ENCODE measurements at regions not wholly inside any gene's neighbourhood (a gene's known extent, or its start where the extent isn't known, plus 50 kb on each side); places are given as distances from the start of the nearest gene placed in this dataset.

DNA sequence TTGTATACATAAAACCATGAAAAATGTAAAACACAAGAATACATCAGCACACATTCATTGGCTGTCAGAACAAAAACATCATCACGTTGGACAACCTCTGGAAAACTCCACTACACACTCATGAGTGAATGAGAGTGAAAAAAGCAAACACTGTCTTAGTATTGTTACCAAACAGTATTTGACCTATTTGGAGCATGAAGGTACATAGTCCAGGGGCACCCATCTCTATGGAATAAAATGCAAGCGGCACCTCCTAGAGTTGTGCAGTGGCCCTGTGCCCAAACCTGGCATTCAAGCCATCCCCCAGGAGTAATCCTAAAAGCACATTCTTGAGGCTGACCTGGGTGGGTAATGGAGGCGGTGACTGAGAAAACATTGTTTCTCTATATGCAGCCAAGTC is 67.0 kb upstream of the SOD1 start (continued):
- TF ChIP-seq U2AF1 (optimal IDR thresholded peaks at IDR 0.05; ENCODE audit: low read depth, low read length) (no peak), ZNF347 (CRISPR knock-in tag; IDR thresholded peaks at IDR 0.05; ENCODE audit: low read depth) (no peak), STAT5A (IDR thresholded peaks at IDR 0.05; ENCODE audit: borderline replicate concordance, low read length) (no peak)

DNA sequence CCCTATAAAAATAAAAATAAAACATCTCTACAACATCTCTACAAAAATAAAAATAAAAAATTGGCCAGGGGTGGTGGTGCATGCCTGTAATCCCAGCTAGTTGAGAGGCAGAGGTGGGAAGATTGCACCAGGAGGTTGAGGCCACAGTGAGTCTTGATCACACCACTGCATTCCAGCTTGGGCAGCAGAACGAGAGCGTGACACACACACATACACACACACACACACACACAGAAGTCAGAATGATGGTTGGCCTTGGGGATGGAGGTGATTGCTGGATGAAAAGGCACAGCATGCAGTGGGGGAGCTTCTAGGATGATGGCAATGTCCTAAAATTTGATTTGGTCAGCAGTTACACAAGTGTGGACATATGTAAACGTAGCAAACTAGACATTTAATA is 69.7 kb upstream of the SOD1 start:
- in situ Hi-C loops (cut with MboI) (no loop called here), intact Hi-C loops (cut with micrococcal nuclease) (loop anchor here (10.0 kb wide), 1 partner anchor 245 kb away; the partner anchor contains the start of gene TIAM1)
- 0% methylated on average over 3 of the region's 3 CpGs for WGBS (ENCODE audit: insufficient coverage, low coverage, missing lambda C conversion rate)
- peaks cover 11 to 16% of the 10 kb centered on the region in 2 experiments; a peak in 4 of 5 replicates for H3K27me3 ChIP-seq (ENCODE audit: control insufficient read depth in 2 of 2, insufficient read depth in 2 of 2, low read length in 2 of 2)
- DNase-seq (ENCODE audit: extremely low read depth in 1 of 4, low spot score in 3 of 4) = no peak
- no peak overlapping the region for H3K4me3 ChIP-seq
- no peak for FAIRE-seq
- ATAC-seq = no peak
- H3K4me1 ChIP-seq (replicated peaks in 1 of 2; ENCODE audit: control insufficient read depth in 2 of 2, insufficient read depth in 2 of 2, low read length in 2 of 2) = no peaks in the 10 kb centered on the region
- BruUV-seq (replicated peaks) = no TSS peak
- H4K20me1 ChIP-seq (replicated peaks; ENCODE audit: control insufficient read depth, insufficient read depth, low read length) = no peaks in the 10 kb centered on the region
- H3K27ac ChIP-seq (ENCODE audit: extremely low read depth, low read depth, low read length) = no peak overlapping the region
- POLR2A ChIA-PET = interaction anchor here (0.6 kb wide), 1 partner anchor 331 kb away, joined by 4 read pairs; no protein-coding TSS in a partner anchor
- H3K9me3 ChIP-seq (replicated peaks; ENCODE audit: control insufficient read depth, insufficient read depth, low read depth, low read length) = no peaks in the 10 kb centered on the region
- H2AFZ ChIP-seq (ENCODE audit: low read depth, low read length) = no peak overlapping the region
- H3K36me3 ChIP-seq (ENCODE audit: control insufficient read depth, insufficient read depth, low read length) = no peaks in the 10 kb centered on the region
- H3K9ac ChIP-seq (ENCODE audit: insufficient read depth in 1 of 2, low read depth in 2 of 2, low read length in 2 of 2) = no peak overlapping the region
- no peak overlapping the region for H3K4me2 ChIP-seq (ENCODE audit: insufficient read depth, low read length)
- TF ChIP-seq PHF20 (IDR thresholded peaks at IDR 0.05; ENCODE audit: partially characterized antibody) = no peak
- TF ChIP-seq SMAD4 (CRISPR knock-in tag; conservative IDR thresholded peaks at IDR 0.05) = no peak
- TF ChIP-seq FOXA3 (CRISPR knock-in tag; conservative IDR thresholded peaks at IDR 0.05 in 1 of 2, IDR thresholded peaks at IDR 0.05 in 1 of 2) = no peak
- TF ChIP-seq, protein P1, sequence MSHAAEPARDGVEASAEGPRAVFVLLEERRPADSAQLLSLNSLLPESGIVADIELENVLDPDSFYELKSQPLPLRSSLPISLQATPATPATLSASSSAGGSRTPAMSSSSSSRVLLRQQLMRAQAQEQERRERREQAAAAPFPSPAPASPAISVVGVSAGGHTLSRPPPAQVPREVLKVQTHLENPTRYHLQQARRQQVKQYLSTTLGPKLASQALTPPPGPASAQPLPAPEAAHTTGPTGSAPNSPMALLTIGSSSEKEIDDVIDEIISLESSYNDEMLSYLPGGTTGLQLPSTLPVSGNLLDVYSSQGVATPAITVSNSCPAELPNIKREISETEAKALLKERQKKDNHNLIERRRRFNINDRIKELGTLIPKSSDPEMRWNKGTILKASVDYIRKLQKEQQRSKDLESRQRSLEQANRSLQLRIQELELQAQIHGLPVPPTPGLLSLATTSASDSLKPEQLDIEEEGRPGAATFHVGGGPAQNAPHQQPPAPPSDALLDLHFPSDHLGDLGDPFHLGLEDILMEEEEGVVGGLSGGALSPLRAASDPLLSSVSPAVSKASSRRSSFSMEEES (CRISPR knock-in tag; IDR thresholded peaks at IDR 0.05) = no peak
- no peak for TF ChIP-seq RFX5 (IDR thresholded peaks at IDR 0.05; ENCODE audit: low read depth, low read length)
- no peak for TF ChIP-seq MEIS2 (IDR thresholded peaks at IDR 0.05; ENCODE audit: partially characterized antibody)
- no peak for TF ChIP-seq MCM5 (IDR thresholded peaks at IDR 0.05; ENCODE audit: low read depth)
- no peak for TF ChIP-seq ZNF121 (CRISPR knock-in tag; conservative IDR thresholded peaks at IDR 0.05)
- no peak for TF ChIP-seq CSDE1 (IDR thresholded peaks at IDR 0.05)
- TF ChIP-seq POLR3G (IDR thresholded peaks at IDR 0.05; ENCODE audit: extremely low read depth, insufficient read length, insufficient replicate concordance) = no peak
- no peak for TF ChIP-seq ELF2 (CRISPR knock-in tag; IDR thresholded peaks at IDR 0.05)
- no peak for TF ChIP-seq GABPA (tag; conservative IDR thresholded peaks at IDR 0.05; ENCODE audit: low read depth)
- TF ChIP-seq HLTF (IDR thresholded peaks at IDR 0.05) = no peak
- TF ChIP-seq POLR2G (IDR thresholded peaks at IDR 0.05; ENCODE audit: low read depth, low read length) = no peak
- TF ChIP-seq, protein P2, sequence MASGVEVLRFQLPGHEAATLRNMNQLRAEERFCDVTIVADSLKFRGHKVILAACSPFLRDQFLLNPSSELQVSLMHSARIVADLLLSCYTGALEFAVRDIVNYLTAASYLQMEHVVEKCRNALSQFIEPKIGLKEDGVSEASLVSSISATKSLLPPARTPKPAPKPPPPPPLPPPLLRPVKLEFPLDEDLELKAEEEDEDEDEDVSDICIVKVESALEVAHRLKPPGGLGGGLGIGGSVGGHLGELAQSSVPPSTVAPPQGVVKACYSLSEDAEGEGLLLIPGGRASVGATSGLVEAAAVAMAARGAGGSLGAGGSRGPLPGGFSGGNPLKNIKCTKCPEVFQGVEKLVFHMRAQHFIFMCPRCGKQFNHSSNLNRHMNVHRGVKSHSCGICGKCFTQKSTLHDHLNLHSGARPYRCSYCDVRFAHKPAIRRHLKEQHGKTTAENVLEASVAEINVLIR (CRISPR knock-in tag; IDR thresholded peaks at IDR 0.05) = no peak
- TF ChIP-seq, protein P3, sequence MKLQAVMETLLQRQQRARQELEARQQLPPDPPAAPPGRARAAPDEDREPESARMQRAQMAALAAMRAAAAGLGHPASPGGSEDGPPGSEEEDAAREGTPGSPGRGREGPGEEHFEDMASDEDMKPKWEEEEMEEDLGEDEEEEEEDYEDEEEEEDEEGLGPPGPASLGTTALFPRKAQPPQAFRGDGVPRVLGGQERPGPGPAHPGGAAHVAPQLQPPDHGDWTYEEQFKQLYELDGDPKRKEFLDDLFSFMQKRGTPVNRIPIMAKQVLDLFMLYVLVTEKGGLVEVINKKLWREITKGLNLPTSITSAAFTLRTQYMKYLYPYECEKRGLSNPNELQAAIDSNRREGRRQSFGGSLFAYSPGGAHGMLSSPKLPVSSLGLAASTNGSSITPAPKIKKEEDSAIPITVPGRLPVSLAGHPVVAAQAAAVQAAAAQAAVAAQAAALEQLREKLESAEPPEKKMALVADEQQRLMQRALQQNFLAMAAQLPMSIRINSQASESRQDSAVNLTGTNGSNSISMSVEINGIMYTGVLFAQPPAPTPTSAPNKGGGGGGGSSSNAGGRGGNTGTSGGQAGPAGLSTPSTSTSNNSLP (IDR thresholded peaks at IDR 0.05; ENCODE audit: borderline replicate concordance, low read depth, low read length) = no peak
- no peak for TF ChIP-seq SMARCC2 (IDR thresholded peaks at IDR 0.05; ENCODE audit: low read depth)
- CTCF ChIA-PET (ENCODE audit: low intra/inter-chr PET ratio) = no interaction called here
- no peaks in the 10 kb centered on the region for H3K9me1 ChIP-seq (ENCODE audit: control insufficient read depth, insufficient read depth, low read length)
- no peaks in the 10 kb centered on the region for H3K79me2 ChIP-seq (ENCODE audit: control insufficient read depth, insufficient read depth, low read length)
